HG03097 (cell line): ENCODE measurements at regions not wholly inside any gene's neighbourhood (a gene's known extent, or its start where the extent isn't known, plus 50 kb on each side); places are given as distances from the start of the nearest gene placed in this dataset.
"Not testable (repeated sequence)": the region's sequence is repeated elsewhere in the genome, so short reads cannot be mapped to it uniquely, and the experiment has no call there.

Experiments used
- ATAC-seq: cut with Tn5 transposase; IDR thresholded peaks from one replicate; pipeline ENCODE4 v1.9.1; 2021; ENCODE audit not compliant: unreplicated experiment, low FRiP score

DNA sequence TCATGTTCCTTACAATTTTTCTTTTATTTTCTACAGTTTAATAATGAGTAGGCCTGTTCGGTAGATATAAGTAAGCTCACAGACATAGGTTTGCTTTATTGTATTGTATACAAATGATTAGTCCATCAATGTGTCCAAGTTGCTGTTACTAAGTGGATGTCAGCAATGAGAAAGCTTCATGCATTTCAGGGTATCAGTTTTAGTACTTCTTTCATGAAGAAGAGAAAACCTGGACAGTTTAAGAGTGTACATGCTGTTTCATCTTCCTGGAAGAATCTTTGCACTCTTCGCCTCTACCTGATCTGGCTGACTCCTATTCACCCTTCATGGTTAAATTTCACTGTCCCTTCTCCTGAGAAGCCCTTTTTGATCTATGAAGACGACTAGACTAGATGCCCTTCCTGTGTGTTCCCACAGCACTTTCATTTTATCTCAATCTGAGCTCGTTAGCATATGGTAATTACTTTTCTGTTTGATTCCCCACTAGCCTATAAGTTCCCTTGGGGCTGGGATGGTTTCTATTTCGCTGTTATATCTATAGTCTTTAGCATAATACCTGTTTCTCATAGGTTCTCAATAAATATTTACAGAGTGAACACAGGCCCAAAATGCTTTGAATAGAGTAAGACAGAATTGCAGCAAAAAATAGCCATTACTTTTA, 70.7 kb downstream of the CETN3 start:
- ATAC-seq, result peak; percentile 95

DNA sequence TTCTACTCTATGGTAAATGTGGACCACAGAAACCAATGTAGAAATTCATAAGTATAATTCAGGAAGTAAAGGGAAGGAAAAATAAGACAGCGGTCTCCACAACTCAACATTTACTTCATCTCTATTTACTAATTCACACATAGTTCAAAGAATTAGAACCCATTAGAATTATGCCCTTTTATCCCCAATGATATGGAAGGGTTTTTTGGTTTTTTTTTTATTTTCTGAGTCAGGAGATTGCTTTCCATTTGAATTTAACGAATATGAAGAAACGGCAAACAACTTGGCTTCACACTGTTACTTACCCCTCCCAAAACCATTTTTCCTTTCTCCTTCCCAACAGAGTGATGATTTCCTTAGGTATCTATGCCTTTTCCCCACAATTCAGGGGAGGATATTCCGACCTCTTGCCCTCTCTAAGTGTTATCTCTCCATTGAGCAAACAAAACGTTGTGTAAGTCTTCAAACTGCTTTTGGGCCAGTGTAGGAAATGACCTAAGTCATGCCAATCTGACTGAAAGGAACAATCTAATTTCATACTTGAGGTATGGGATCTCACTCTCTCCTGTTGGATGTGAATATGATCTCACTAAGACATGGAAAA, 72.0 kb downstream of the CETN3 start:
- no peak for ATAC-seq

DNA sequence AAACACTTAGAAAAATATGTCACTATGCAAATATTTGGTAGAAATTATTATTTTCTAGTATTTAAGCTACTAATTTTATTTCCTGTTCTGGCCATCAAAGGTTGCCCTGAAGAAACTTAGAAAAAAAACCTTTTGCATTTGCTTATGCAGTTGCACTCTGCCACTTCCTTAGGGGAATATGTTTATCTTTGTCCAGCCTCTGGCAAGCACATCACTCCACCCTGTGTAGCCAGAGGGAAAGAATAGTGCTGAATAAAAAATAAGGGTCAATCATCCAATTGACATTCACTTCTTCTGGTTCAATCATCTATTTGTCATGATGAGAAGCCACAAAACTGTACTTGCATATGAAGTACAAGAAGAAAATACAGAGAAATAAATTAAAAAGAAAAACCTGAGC, 72.8 kb downstream of the CETN3 start:
- no peak for ATAC-seq

DNA sequence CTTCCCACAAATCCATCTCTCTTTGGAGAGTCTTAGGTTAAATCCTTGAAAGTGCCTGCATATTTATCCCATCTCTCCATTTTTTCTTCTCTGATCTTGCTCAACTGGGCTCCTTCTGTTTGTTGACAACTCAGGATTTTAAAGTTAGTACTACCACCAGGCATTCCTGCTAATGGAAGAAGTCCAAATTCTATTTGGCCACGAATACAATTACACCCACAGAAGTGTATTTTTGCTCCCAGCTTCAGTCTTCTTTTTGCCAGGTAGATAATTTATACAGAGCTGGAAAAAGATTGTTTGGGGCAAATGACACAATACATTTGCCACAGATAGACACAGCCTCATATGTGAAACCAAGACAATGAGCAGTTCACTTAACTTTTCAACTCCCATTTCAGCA, 74.8 kb downstream of the CETN3 start:
- no peak for ATAC-seq

DNA sequence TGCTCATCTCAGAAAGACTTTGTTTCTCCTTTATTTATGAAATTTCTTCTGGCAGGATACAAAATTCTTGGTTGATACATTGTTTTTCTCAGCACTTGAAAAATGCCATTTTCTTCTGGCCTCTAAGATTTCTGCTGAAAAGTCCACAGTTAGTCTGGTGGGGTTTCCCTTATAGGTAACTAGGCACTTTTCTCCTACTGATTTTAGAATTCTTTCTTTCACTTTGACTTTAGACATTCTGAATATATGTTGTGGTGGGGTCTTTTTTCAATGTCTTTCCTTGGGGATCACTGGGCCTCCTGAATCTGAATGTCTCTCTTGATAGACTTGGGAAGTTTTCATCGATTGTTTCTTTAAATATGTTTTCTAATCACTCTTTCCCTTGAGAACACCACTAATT, 79.6 kb downstream of the CETN3 start:
- ATAC-seq, result no peak

DNA sequence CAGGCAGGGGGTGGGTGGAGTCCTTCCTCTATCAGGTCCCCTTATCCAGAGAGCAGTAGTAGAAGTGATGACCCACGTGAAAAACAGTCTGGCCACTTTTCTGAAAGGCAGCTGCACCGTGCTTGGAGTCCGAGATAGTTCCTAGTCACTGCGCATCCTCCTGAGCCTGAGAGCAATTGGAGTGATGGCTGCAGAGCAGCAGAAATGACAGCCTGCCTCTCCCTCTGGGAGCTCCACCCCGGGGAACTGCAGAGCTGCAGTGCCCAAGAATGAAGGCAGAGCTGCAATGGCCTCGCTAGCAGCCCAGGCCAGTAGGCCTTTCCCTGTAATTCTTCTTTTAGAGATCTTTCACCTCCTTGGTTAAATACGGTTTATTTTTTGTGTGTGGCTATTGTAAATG, 82.6 kb downstream of the CETN3 start:
- ATAC-seq, result no peak

DNA sequence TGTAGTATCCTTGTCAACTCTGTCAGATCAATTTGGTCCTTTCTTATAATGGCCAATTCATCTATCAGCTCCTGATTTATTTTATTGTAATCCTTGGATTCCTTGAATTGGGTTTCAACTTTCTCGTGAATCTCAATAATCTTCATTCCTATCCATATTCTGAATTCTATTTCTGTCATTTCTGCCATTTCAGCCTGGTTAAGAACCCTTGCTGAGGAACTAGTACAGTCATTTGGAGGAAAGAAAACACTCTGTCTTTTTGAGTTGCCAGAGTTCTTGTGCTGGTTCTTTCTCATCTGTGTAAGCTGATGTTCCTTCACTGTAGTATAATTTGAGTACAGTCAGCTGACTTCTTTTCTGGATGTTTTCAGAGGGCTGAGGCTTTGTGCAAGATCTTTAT, 84.5 kb downstream of the CETN3 start:
- ATAC-seq, result no peak

DNA sequence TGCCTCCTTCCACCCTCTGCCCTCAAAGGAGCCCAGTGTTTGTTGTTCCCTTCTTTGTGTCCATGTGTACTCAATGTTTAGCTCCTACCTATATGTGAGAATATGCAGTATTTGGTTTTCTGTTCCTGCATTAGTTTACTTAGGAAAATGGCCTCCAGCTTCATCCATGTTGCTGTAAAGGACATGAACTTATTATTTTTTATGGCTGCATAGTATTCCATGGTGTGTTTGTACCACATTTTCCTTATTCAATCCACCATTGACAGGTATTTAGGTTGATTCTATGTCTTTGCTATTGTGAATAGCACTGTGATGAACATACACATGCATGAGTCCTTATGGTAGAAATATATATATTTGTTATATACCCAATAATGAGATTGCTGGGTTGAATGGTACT, 89.2 kb downstream of the CETN3 start:
- ATAC-seq, result not testable (repeated sequence)

DNA sequence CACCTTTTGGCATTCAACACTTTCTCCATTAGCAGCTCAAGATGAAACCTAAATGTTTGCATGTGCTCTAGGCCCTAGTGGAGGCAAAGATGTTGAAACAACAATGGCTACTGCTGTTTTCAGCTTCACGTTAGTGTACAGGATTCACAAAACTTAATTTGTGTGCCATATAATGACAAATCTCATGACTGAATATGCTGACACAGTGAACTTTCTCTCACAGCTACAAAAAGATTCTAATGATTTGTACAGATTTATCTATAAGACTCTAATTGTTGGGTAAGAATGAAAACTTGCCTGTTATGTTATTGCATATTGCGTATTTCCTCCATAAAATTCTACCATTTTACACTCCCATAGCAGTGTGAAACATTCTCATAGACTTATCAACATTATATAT, 97.5 kb downstream of the CETN3 start:
- no peak for ATAC-seq

DNA sequence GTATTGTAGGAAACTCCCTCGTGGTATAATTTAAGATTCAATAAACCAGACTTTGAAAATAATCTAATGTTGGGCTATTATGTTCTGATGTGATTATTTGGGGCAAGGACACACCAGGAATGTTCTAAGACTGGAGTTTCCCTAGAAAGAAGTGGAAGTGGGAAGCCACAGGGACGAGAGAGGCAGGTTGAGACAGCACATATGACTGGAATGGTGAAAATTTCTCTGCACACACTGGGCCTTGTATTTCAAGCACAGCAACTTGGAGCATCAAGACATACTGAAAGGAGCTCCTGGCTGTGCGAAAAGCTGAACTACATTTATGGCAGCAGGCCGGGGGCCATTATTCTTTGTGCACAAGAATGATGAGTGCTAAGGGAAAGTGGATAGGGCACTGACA, 98.2 kb downstream of the CETN3 start:
- no peak for ATAC-seq

DNA sequence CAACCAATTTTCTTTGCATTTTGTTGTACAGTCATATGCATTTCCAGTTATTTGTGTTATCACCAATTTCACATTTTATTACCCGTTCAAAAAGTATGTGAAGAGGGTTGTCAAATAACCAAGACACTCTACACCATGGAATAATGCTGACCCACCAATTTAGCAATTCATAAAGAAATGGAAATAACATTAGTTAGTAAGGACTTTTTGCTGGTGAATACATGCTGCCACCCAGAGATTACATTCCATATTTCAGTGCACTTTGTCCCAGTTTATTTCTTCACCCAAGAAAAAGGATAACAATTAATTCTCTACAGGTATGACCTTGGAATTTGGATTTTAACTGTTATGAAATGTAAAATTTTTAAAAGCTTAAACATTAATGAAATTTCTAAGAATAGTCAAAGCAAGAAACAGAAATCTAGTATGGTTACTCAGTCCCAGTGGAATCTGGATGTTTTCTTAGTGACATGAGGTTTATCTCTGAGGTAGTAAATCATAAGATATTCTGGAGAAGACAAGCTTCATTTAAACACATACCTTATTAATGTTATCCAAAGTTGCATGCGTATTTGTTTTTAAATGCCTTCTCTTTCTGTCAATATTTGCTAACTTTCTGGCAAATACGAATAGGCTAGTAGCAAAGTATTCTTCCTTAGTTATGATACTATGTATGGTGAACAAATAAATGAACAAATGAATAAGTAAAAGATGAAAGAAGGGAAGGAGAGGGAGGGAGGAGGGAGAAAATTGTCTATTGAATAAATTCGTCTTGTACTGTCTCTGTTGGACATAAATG, 100.6 kb downstream of the CETN3 start:
- no peak for ATAC-seq

DNA sequence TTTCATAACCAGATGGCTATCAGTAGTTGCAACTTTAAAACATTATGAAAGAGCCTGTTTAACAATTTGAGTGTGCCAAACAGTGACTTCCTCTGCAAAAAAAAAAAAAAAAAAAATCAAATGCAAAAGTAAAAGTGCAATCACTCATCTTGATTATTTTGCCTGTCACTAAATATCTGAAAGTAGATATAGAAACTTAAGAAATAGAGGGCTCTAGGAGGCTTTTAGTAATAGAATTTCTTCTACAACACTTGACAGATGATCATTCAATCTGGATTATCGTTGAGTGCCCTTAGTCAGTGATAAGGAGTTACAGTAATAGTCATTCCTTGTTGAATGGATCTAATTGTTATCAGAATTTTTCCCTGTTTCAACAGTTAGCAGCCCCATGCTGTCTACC, 101.8 kb downstream of the CETN3 start:
- ATAC-seq, result no peak

DNA sequence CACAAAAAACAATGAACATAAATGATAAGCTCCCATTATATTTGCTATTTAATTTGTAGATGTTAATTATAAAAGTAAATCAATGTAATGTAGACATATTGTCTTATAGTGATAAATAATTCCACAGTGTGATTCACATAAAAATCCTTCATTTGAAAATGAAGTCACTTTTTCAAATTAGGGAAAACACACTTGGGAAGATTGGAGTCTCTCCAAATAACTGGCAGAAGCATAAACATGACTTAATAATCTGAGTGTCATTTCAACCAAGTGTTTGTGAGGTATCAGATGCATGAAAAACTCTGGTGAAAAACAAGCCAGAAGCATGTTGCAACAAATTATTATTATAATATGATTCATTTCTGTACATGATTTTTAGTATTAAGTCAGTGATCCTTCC, 102.2 kb downstream of the CETN3 start:
- no peak for ATAC-seq

DNA sequence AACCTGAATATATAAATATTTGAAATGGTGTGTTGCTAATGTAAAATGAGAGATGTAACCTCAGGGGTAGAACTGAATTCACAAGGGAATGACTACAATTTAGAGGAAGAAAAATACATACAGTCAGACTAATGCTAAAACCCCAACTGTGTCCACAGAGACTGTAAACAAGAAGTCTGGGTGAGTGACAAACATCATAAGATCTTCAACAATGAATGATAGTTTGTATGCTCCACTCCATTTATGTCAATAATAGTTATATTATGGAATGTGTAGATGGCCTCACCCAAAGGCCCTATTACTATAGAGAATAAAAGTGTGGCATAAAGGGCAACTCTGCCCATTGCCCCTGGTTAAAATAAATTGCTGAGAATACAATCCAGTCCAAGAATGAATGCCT, 102.9 kb downstream of the CETN3 start:
- no peak for ATAC-seq

DNA sequence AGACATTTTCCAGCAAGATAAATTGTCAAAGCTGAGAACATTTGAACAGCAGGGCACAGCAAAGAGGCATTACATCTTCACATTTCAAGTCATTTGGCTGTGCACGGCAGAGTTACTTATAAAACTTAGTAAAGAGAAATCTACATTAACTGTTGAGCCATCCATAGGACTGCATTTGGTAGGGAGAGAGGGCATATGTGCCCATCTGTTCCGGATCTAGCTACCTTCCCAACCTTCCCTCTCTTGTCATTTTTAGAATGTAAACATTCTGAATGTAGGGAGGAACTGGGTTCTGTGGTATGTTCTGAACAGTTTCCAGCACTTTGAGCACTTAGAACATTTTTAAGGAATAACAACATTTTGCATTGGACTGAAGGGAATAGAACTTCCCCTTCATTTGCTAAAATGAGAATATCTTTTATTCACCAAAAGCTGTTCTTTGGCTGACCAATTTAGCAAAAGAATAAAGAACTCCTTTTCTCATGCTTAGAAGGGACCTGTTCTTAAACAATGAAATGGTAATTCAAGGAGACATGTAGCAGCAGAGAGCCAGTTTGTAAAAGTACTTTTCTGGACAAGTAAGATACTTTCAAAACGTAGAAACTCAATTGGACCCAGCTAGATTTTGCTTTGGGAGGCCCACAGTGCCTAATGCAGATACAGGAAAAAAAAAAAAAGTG, 104.4 kb downstream of the CETN3 start:
- ATAC-seq, result no peak

DNA sequence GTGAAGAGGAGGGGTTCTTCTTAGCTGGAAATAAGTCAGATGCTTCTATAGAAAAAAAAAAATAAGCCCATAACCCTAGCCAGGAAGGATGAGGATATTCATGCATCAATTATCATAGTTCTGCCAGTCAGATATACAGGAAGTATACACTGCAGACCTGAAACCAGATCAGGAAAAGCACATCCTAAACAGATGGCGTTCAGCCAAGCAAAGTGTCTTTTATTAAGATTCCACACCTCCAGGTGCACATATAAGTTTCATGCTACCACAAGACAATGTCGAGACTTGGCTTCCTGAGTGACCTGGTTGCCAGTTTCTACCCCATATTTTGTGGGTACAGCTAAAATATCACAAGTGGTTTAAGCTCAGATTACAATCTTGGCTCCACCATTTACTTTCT, 108.3 kb downstream of the CETN3 start:
- peak; percentile 76 for ATAC-seq

DNA sequence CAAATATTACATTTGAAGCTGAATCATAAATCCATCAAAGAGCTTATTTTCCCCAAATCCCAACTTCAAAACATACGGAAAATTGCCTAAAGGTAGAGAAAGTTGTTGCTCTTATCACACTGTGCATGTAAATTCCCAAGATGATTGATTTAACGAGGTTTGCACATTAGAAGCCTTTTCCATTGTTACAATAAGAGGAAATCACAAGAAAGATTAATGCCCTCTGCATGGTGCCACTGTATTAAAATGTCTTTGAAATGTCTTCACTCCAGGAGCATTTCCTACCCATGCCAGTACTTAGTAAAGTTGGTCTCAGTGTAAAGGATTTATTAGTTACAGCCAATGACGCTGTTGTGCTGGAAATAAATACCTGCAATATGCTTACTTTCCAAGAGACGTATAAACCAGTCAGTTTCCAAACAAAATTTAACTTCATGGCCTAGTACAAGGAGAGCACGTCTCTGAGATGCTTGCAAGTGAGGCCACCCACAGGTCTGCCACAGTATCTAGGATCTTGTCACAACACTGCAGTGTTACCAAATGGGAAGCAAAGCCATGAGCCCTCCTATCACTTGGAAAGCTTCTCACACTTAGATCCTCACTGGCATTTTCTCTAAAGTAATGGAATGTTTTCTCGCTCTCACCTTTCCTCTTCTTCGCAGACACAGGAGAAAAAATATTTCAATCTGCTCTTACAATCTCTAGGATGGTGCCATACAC, 112.4 kb downstream of the CETN3 start:
- ATAC-seq, result no peak

DNA sequence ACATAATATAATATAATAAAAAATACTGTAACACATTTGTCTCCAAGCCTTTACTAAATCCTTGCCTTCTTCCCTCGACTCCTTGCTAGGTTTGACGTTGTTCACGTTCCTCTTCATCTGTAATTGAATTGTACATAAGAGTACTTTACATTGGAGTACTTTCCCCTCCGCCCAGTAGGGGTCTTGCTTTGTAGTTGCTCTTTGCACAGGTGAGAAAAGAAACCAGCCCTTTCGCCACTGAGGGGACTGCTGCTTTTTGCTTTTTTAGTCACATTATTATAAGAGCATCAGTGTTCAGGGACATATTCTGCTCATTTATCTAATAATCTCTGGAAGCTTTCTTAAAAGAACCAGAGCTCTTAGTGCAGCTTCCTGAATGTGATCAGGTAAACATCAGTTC, 115.0 kb downstream of the CETN3 start:
- no peak for ATAC-seq

DNA sequence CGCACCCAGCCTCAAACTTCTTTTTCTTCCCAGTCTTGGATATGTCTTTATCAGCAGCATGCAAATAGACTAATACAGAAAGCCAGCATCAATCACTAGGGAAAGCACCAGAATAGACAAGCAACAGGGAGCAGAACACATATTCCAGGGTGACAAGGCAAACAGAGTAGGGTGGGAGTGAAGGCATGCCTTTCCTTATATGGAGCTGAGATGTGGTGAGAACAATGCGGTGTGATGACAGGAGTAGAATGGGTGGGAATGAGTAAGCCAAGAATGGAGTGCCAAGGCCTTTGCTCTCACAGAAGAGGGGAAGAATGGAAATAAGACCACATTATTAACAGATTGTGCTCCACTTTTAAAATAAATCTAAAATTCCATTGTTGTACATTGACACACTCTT, 115.6 kb downstream of the CETN3 start:
- no peak for ATAC-seq

DNA sequence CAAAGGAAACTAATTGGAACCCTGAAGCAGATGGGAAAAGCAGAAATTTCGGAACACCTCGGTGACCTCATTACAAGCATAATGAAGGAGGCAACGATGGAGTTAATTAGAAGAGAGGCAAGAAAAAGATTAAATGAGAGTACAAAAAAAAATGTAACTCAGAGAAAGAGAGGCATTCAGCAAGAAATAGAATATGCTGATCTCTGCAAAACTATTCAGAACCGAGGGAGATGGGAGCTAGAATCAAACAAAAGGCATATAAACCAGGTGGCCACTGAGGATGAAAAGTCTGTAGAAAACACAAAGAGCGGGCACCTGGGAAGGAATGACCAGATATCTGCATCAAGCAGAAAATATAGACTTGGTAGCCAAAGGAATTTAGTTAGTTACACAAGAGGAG, 118.9 kb downstream of the CETN3 start:
- no peak for ATAC-seq

DNA sequence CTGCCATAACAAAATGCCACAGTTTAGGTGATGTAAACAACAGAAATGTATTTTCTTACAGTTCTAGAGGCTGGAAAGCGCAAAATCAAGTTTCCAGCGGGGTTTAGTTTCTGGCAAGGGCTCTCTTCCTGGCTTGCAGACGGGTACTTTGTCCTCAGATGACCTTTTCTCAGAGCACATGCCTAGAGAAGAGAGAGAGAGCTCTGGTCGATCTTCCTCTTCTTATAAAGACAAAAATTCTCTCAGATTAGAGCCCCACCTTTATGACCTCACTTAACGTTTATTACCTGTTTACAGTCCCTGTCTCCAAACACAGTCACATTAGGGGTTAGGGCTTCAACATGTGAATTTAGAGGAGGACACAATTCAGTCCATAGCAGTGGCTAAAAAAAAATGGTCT, 119.7 kb downstream of the CETN3 start:
- ATAC-seq, result no peak
